ENCODE measurements at regions not wholly inside any gene's neighbourhood (a gene's known extent, or its start where the extent isn't known, plus 50 kb on each side); places are given as distances from the start of the nearest gene placed in this dataset.
"Not testable (repeated sequence)": the region's sequence is repeated elsewhere in the genome, so short reads cannot be mapped to it uniquely, and the experiment has no call there.

GRCh38 chr18:8990276-8991031 is 112.0 kb upstream of the NDUFV2 start:
- no peak overlapping the region for H3K4me3 Mint-ChIP-seq
- Histone ChIP-seq H3K36me3 (ENCODE audit: control insufficient read depth, insufficient read depth, low read length) (no peaks in the 10 kb centered on the region), H3K27me3 (ENCODE audit: control insufficient read depth, insufficient read depth, low read length, poor library complexity, severe bottlenecking) (no peaks in the 10 kb centered on the region), H3K9ac (ENCODE audit: extremely low read depth, low read length, poor library complexity, severe bottlenecking) (no peak overlapping the region), H3K27ac (ENCODE audit: low read depth, low read length) (no peak overlapping the region), H3K4me3 (ENCODE audit: low read length) (no peak overlapping the region), H3K4me1 (ENCODE audit: control insufficient read depth, insufficient read depth, low read length) (no peaks in the 10 kb centered on the region), H3K9me3 (ENCODE audit: control insufficient read depth, low read length) (no peaks in the 10 kb centered on the region)
- no peaks in the 10 kb centered on the region for H3K36me3 Mint-ChIP-seq (ENCODE audit: low read depth)
- H3K27ac Mint-ChIP-seq = no peak overlapping the region
- no peak for DNase-seq
- H3K27me3 Mint-ChIP-seq (ENCODE audit: insufficient read depth) = peaks cover 8% of the 10 kb centered on the region
- WGBS, 2 experiments (ENCODE audit: insufficient coverage in 1 of 2, insufficient read length in 1 of 2) = 90 to 93% methylated on average over 12 to 27 of the region's 27 CpGs
- TF ChIP-seq, protein P1, sequence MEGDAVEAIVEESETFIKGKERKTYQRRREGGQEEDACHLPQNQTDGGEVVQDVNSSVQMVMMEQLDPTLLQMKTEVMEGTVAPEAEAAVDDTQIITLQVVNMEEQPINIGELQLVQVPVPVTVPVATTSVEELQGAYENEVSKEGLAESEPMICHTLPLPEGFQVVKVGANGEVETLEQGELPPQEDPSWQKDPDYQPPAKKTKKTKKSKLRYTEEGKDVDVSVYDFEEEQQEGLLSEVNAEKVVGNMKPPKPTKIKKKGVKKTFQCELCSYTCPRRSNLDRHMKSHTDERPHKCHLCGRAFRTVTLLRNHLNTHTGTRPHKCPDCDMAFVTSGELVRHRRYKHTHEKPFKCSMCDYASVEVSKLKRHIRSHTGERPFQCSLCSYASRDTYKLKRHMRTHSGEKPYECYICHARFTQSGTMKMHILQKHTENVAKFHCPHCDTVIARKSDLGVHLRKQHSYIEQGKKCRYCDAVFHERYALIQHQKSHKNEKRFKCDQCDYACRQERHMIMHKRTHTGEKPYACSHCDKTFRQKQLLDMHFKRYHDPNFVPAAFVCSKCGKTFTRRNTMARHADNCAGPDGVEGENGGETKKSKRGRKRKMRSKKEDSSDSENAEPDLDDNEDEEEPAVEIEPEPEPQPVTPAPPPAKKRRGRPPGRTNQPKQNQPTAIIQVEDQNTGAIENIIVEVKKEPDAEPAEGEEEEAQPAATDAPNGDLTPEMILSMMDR (conservative IDR thresholded peaks at IDR 0.05) = no peak
- peaks cover 2% of the 10 kb centered on the region for H3K4me1 Mint-ChIP-seq
- no peaks in the 10 kb centered on the region for H3K9me3 Mint-ChIP-seq

- Histone ChIP-seq H3K9ac (ENCODE audit: extremely low read depth, low read length, poor library complexity, severe bottlenecking) (no peak overlapping the region), H3K4me3 (ENCODE audit: low read length) (no peak overlapping the region), H3K9me3 (ENCODE audit: control insufficient read depth, low read length) (no peaks in the 10 kb centered on the region), H3K36me3 (ENCODE audit: control insufficient read depth, insufficient read depth, low read length) (no peaks in the 10 kb centered on the region), H3K4me1 (ENCODE audit: control insufficient read depth, insufficient read depth, low read length) (no peaks in the 10 kb centered on the region), H3K27me3 (ENCODE audit: control insufficient read depth, insufficient read depth, low read length, poor library complexity, severe bottlenecking) (no peaks in the 10 kb centered on the region), H3K27ac (ENCODE audit: low read depth, low read length) (no peak overlapping the region)
- peaks cover 8% of the 10 kb centered on the region for H3K27me3 Mint-ChIP-seq (ENCODE audit: insufficient read depth)
- TF ChIP-seq, protein P1 (conservative IDR thresholded peaks at IDR 0.05) = no peak
- H3K27ac Mint-ChIP-seq = no peak overlapping the region
- H3K36me3 Mint-ChIP-seq (ENCODE audit: low read depth) = no peaks in the 10 kb centered on the region
- no peak overlapping the region for H3K4me3 Mint-ChIP-seq
- WGBS, 2 experiments (ENCODE audit: insufficient coverage in 1 of 2, insufficient read length in 1 of 2) = 100% methylated on average over 2 of the region's 2 CpGs; no CpG with 5 or more reads in 1 of the 2 experiments
- H3K4me1 Mint-ChIP-seq = peaks cover 2% of the 10 kb centered on the region
- no peak for DNase-seq
- H3K9me3 Mint-ChIP-seq = no peaks in the 10 kb centered on the region
These were observed 111.3 kb upstream of the NDUFV2 start for GRCh38 chr18:8991155-8991554.

GRCh38 chr18:8992500-8992899 is 110.0 kb upstream of the NDUFV2 start:
- not testable (repeated sequence) for H3K4me1 ChIP-seq (ENCODE audit: control insufficient read depth, insufficient read depth, low read length); H3K4me3 ChIP-seq (ENCODE audit: low read length)

More at GRCh38 chr18:8992500-8992899, 110.0 kb upstream of the NDUFV2 start:
- H3K36me3 ChIP-seq (ENCODE audit: control insufficient read depth, insufficient read depth, low read length); H3K27me3 Mint-ChIP-seq (ENCODE audit: insufficient read depth); H3K27me3 ChIP-seq (ENCODE audit: control insufficient read depth, insufficient read depth, low read length, poor library complexity, severe bottlenecking); H3K4me3 Mint-ChIP-seq; H3K9me3 ChIP-seq (ENCODE audit: control insufficient read depth, low read length); H3K9me3 Mint-ChIP-seq; H3K27ac Mint-ChIP-seq; H3K36me3 Mint-ChIP-seq (ENCODE audit: low read depth); DNase-seq; H3K4me1 Mint-ChIP-seq; H3K9ac ChIP-seq (ENCODE audit: extremely low read depth, low read length, poor library complexity, severe bottlenecking); H3K27ac ChIP-seq (ENCODE audit: low read depth, low read length): not testable (repeated sequence)
- WGBS, 2 experiments (ENCODE audit: insufficient coverage in 1 of 2, insufficient read length in 1 of 2) = 92 to 100% methylated on average over 3 to 4 of the region's 4 CpGs

Measured in endodermal cell (in vitro differentiated cells).